OCI-LY7 (cell line): ENCODE measurements at regions not wholly inside any gene's neighbourhood (a gene's known extent, or its start where the extent isn't known, plus 50 kb on each side); places are given as distances from the start of the nearest gene placed in this dataset.

ENCODE experiments used
- BruUV-seq: library from RNA; stranded (reverse); fragments of 400-500 nt; replicated peaks from 2 replicates; lab custom pipeline; 2021; lab: Mats Ljungman, UMichigan
- CTCF ChIA-PET: fragments of 300-600 bp; sonication (Branson Sonifier 250); formaldehyde crosslinking; loops from one replicate; lab custom pipeline; 2022; ENCODE audit warnings: antibody characterized with exemption; ENCODE audit not compliant: unreplicated experiment; lab: Charles Lee
- POLR2A ChIA-PET: fragments of 300-600 bp; sonication (Branson Sonifier 250); formaldehyde crosslinking; loops from one replicate; lab custom pipeline; 2022; ENCODE audit warnings: antibody characterized with exemption; lab: Charles Lee
- DNase-seq: peaks from one replicate; pipeline ENCODE4 v3.0.0-alpha.2; 2015; ENCODE audit warnings: low spot score
- H2AFZ ChIP-seq: fragments of 200-600 bp; sonication (generic), shearing (Covaris generic); 2 replicates; pipeline ENCODE4 v1.6.1; 2014; ENCODE audit warnings: mild to moderate bottlenecking, antibody characterized with exemption, low read length, moderate library complexity
- H3K27ac ChIP-seq: fragments of 200-600 bp; sonication (generic); 2 replicates; pipeline ENCODE4 v1.5.1; 2014; ENCODE audit warnings: mixed run types, low read depth, mild to moderate bottlenecking, moderate library complexity, low read length, inconsistent platforms; ENCODE audit not compliant: poor library complexity, severe bottlenecking
- H3K36me3 ChIP-seq: fragments of 200-600 bp; sonication (generic); 2 replicates; pipeline ENCODE4 v1.6.1; 2014; ENCODE audit warnings: mild to moderate bottlenecking, antibody characterized with exemption, low read length, moderate library complexity, mixed read lengths; ENCODE audit not compliant: insufficient read depth
- H3K4me1 ChIP-seq: fragments of 200-600 bp; sonication (generic); 2 replicates; pipeline ENCODE4 v1.5.1; 2014; ENCODE audit warnings: mild to moderate bottlenecking, low read length; ENCODE audit not compliant: insufficient read depth, poor library complexity, severe bottlenecking
- H3K4me2 ChIP-seq: fragments of 200-600 bp; sonication (generic); 2 replicates; pipeline ENCODE4 v1.6.1; 2014; ENCODE audit warnings: mild to moderate bottlenecking, low read length
- H3K4me3 ChIP-seq: fragments of 200-600 bp; sonication (generic); 2 replicates; pipeline ENCODE4 v1.5.1; 2014; ENCODE audit warnings: mild to moderate bottlenecking, low read depth, low read length; ENCODE audit not compliant: poor library complexity, severe bottlenecking
- H3K79me2 ChIP-seq: fragments of 200-600 bp; sonication (generic); 2 replicates; pipeline ENCODE4 v1.6.1; 2016; ENCODE audit warnings: low read depth, mild to moderate bottlenecking, low read length, moderate library complexity, mixed read lengths; ENCODE audit not compliant: insufficient read depth
- H3K9me2 ChIP-seq: fragments of 200-600 bp; sonication (generic); 2 replicates; pipeline ENCODE4 v1.6.1; 2016; ENCODE audit warnings: mild to moderate bottlenecking, low read length, mixed read lengths; ENCODE audit not compliant: insufficient read depth
- H3K9me3 ChIP-seq: fragments of 200-600 bp; sonication (generic); 2 replicates; pipeline ENCODE4 v1.6.1; 2014; ENCODE audit warnings: mild to moderate bottlenecking, mixed run types, low read length, mixed read lengths
- H4K20me1 ChIP-seq: fragments of 200-600 bp; sonication (generic); 2 replicates; pipeline ENCODE4 v1.6.1; 2014; ENCODE audit warnings: mild to moderate bottlenecking, antibody characterized with exemption, low read length, moderate library complexity, mixed read lengths; ENCODE audit not compliant: insufficient read depth
- CTCF ChIP-seq: fragments of 200-600 bp; sonication (generic); conservative IDR thresholded peaks from 2 replicates; pipeline ENCODE4 v1.5.1; 2014; ENCODE audit warnings: mild to moderate bottlenecking, antibody characterized with exemption, low read length, moderate library complexity, mixed read lengths
- EZH2phosphoT487 ChIP-seq: fragments of 200-600 bp; sonication (generic); IDR thresholded peaks from 2 replicates; pipeline ENCODE4 v1.6.1; 2018; ENCODE audit warnings: low read depth, borderline replicate concordance, mild to moderate bottlenecking, mixed run types, antibody characterized with exemption, low read length, moderate library complexity, mixed read lengths
- intact Hi-C: fragments of 100-400 bp; cut with micrococcal nuclease; formaldehyde crosslinking; loops from one replicate; pipeline ENCODE4 v1.10.0; 2022; ENCODE audit not compliant: unreplicated experiment

- Histone ChIP-seq H3K79me2 (no peaks in the 10 kb centered on the region), H3K9me3 (no peaks in the 10 kb centered on the region), H3K9me2 (no peaks in the 10 kb centered on the region), H2AFZ (no peak overlapping the region), H3K4me2 (no peak overlapping the region), H3K4me3 (no peak overlapping the region), H3K4me1 (no peaks in the 10 kb centered on the region), H3K27ac (no peak overlapping the region), H4K20me1 (no peaks in the 10 kb centered on the region), H3K36me3 (no peaks in the 10 kb centered on the region)
- CTCF ChIA-PET: no interaction called here
- BruUV-seq: no TSS peak
- POLR2A ChIA-PET: no interaction called here
- intact Hi-C loops: no loop called here
- DNase-seq: no peak
- TF ChIP-seq EZH2phosphoT487: no peak
- TF ChIP-seq CTCF: no peak
Observed at GRCh38 chr9:71306134-71306533, 184.7 kb upstream of the TRPM3 start.

- POLR2A ChIA-PET: interaction anchor here (1.1 kb wide), 1 partner anchor 18 kb away, joined by 3 read pairs; no protein-coding TSS in a partner anchor
- Histone ChIP-seq H3K79me2 (no peaks in the 10 kb centered on the region), H3K9me3 (no peaks in the 10 kb centered on the region), H3K4me1 (no peaks in the 10 kb centered on the region), H4K20me1 (no peaks in the 10 kb centered on the region), H3K9me2 (no peaks in the 10 kb centered on the region), H3K36me3 (no peaks in the 10 kb centered on the region), H2AFZ (no peak overlapping the region), H3K4me2 (no peak overlapping the region), H3K27ac (no peak overlapping the region), H3K4me3 (no peak overlapping the region)
- no TSS peak for BruUV-seq
- CTCF ChIA-PET: no interaction called here
- intact Hi-C loops: no loop called here
- no peak for TF ChIP-seq EZH2phosphoT487
- TF ChIP-seq CTCF: no peak
- no peak for DNase-seq
Observed at GRCh38 chr9:71303351-71303750, 181.9 kb upstream of the TRPM3 start.

GRCh38 chr9:71302776-71303175 is 181.4 kb upstream of the TRPM3 start:
- CTCF ChIA-PET: no interaction called here
- Histone ChIP-seq H2AFZ (no peak overlapping the region), H3K9me3 (no peaks in the 10 kb centered on the region), H3K79me2 (no peaks in the 10 kb centered on the region), H3K9me2 (no peaks in the 10 kb centered on the region), H3K36me3 (no peaks in the 10 kb centered on the region), H3K4me3 (no peak overlapping the region), H3K4me2 (no peak overlapping the region), H4K20me1 (no peaks in the 10 kb centered on the region), H3K27ac (no peak overlapping the region), H3K4me1 (no peaks in the 10 kb centered on the region)
- POLR2A ChIA-PET: no interaction called here
- DNase-seq: no peak
- intact Hi-C loops: no loop called here
- TF ChIP-seq EZH2phosphoT487 (no peak), CTCF (no peak)
- BruUV-seq: no TSS peak
